NOMO-1 (cell line): ENCODE measurements at regions not wholly inside any gene's neighbourhood (a gene's known extent, or its start where the extent isn't known, plus 50 kb on each side); places are given as distances from the start of the nearest gene placed in this dataset.

Experiments used
- DNase-seq, 2 experiments: peaks; one replicate each; lab custom pipeline; 2025; ENCODE audit not compliant: unreplicated experiment in 2 of 2; lab: John Stamatoyannopoulos, UW

DNA sequence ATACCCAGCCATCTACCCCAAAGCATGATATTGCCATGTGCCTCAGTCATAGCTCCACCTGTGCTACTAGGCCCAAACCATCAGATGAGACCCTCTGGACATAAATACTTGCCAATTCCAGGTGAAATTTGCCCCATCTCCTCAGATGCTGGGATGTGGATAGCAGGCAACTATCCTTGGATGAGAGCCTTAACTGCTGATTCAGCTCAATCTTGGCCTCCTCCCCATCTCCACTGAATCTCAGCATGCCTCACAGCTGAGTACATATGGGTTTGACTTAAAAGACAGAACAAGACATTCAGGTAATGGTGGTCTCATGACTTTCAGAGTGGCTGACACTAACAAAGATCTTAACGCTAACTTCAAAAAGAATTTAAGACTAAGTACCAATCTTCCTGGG, 50.8 kb upstream of the KLHL13 start:
- DNase-seq, result no peak

DNA sequence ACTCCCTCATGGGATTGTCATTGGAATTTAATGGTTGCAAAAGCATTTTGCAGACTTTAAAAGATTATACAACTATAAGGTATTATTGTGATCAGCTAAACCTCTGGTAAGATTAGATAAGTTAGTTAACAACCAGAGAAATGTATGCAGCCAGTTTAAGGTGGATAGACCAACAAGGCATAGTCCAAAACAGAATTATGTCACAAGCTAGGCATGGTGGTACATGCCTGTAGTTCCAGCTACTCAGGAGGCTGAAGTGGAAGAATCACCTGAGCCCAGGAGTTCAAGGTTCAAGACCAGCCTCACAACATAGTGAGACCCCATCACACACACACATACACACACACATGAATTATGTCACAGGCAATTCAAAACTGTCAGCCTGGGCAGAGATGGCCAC, 54.7 kb upstream of the KLHL13 start:
- DNase-seq, result no peak

DNA sequence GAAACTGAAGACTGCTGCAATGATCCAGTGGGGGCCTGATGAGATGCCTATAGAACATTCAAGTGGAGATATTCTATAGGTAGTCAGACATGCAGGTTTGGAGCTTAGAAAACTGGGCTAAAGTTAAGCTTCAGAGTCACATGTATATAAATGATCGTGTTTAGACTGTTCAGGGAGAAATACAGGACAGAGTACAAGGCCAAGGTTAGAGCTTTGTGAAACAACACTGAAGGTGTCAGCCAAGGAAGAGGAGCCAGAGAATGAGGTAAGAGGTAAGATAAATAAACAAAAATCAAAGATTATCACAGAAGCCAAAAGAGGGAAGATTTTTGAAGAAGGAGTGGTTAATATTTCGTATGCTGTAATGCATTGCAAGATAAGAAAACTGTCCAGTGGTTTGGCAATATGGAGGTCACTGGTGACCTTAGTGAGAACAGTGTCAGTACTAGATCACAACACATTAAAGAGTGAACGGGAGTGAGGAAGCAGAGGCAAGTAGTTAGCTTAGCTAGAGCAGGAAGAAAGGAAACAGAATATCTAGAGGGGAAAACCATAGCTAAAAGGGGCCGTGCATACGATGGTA, 58.0 kb upstream of the KLHL13 start:
- DNase-seq, result no peak

DNA sequence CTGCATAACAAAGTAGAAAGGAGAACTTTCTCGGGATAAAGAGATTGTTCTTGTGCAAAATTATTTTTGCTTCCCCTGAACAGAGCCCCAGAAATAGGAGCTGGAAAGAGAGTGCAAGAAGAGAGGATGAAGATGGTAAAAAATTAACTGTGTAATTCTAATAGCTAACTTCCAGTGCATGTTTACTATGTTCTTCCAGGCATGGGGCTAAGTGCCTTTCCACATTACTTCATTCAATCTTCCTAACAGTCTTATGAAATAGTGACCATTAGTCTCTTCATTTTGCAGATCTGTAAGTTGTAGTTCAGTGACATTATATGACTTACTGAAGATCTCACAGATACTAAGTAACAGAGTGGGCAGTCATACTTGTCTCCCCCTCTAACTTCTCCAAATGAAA, 61.1 kb upstream of the KLHL13 start:
- no peak for DNase-seq

DNA sequence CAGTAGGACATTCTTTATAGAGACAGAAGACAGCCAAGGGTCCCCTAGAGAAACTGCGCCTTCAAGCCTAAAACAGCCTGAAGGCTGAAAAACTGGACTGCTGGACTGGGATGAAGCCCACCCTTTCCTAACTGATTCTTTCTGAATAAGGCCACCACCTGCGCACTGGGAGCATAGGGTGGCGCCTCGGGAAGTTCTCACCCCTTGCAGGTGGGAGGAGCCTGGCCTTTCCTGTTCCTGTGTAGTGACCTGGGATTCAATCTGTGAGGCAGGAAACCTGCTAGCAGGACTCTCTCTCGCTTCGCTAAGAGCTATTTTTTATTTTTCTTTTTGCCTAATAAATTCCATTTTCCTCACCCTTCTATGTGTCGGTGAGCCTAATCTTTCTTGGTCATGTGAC, 61.8 kb upstream of the KLHL13 start:
- DNase-seq, result no peak

DNA sequence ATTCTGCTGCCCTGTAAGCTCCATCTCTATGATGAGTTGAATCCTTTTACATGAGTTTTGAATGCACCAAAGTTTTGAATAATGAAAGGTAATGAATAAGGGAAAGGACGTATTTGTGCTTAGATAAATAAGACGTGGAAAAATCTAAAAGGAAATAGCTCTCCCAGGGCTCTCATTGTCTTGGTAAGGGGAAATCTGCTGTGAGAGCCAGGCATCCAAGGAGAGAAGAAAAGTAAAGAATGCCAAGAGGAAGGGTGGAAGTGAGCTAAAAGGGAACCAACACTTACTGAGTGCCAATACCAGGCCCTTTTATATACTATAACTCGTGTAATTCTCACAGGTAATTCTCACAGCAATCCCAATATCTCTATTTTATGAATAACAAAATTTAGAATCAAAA, 62.6 kb upstream of the KLHL13 start:
- DNase-seq, result no peak

DNA sequence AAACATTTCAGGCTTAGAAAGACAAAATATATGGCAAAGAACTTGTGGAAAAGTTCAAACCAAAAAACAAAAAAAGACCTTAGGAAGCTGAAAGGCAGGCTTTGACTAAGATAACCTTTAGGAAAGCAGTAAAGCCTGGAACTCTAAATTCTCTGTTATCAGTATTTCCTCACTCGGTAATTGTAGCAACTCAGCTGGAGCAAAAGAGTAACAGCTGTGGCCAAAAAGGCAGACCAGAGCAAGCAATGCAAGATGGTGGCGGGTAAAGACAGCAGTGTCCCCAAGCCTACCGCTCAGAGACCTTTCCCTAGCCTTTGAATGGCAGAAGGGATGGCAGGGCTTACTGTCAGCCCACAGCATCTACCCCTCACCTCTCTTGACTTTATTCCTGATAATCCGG, 63.1 kb upstream of the KLHL13 start:
- DNase-seq, result no peak

DNA sequence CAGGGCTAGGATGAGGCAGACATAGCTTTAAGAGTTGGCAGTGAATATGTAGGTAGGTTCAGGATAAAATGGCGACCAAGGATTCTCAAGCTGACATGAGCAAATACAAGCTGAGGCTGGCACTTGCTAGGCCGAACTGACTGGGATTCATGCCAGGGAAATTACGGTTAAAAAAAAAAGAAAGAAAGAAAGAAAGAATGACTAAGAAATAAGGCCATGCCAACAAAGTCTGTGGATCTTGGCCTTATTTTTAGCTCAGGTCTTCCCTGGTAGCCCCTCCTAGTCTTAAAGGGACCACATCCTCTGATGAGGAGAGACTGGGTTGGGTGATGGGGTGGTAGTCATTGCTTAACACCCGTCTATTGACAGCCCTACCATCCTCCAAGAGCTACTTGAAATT, 64.4 kb upstream of the KLHL13 start:
- no peak for DNase-seq

DNA sequence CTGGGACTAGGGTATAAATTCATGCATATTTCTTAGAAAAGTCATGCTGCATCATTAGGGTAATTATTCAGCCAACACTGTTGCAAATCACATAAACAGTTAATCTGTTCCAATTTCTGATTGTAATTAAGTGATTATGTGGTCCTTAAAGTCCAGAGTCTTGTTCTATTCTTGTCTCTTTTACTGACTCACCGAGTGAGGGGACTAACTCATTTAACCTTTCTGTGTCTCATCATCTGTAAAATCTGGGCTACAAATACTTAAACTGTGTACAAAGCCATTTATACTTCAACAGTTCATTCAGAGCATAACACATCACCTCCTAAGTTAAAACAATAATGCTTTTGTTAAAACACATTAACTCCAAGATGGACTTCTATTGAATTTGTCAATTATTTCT, 65.4 kb upstream of the KLHL13 start:
- DNase-seq, result no peak

DNA sequence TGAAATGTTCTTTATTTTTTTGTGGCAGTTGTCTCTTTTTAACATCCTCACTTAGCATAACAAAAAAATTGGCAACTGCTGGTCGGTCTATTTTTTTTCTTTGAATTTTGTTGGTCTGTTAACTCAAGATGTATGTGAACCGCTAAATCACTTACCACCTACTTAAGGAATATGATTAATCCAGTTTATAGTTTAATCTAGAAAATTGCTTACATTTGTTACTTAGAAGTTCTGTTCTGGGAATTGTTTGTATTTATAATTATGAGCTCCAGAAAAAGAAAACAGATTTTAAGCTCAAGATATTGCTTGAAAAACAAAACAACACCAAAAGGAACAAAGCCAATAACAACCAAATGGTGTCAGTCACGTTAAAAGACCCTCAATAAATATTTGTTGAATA, 66.1 kb upstream of the KLHL13 start:
- DNase-seq, result no peak

DNA sequence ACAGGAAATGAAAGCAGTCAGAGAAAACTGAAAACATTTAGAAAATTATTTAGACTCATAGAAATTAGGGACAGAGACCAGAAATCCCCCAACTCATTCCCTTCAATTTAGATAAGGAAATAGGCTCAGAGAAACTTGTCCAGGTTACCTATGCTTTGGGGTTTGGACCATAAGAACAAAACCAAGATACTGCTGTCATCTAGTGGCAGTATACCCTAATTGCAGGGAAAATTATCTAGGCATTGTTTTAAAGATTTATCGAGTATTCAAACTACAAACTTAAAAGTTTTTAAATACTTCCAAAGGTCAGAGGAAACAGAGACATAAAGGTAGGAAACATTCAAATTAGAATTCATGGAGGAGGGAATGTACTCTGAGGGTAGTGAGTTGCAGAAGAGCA, 67.0 kb upstream of the KLHL13 start:
- DNase-seq, result no peak

DNA sequence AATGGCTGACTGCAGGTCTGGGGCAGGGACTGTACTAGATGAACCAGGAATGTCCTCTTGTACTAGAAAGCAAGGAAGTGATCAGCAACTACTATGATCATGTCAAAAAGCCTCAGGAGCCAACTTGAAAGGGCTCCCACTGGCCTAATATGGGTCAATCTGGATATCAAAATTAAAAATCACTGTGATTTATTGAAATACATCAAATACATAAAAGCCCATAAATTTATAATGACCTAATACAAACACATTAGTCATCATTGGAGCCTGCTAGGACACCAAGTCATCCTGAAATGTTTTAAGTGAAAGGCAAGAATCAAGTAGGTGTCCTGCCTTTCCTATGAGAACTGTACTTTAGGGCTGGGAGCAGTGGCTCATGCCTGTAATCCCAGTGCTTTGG, 70.5 kb upstream of the KLHL13 start:
- no peak for DNase-seq

DNA sequence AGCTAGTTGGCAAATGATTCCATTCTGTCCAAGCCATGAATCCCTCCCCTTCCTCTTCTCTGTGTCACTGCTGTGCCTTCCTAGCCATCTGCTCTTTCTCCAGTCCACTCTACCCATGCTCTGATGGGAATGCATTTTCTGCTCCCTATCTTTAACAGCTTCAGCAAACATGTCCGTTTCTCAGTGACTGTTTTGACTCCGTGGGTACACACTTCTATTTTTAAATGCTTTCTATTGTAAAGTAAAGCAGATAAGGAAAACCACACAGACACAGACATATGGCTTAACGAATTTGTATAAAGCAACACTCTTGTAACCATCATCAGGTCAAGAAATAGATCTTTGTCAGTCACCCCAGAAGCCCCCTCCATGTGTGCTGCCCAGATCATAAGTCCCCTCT, 72.4 kb upstream of the KLHL13 start:
- no peak for DNase-seq

DNA sequence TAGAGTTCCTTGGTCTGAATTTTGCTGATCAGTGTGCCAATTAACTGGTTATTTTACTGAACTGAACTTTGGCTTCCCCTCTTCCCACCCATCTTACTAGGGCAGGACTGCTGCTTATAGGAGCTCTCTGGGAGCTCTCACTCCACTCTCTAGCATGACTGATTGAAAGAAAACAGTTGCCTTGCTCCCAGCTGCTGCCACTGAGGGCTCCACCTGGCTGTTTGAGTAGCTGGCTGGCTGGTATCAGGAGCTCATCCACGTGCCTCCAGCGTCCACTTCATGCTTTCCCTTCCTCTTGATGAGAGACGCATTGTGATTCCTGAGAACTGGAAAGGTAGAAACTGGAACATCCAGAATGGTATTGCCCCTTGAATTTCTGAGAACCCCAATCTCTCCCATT, 73.0 kb upstream of the KLHL13 start:
- DNase-seq, result no peak

DNA sequence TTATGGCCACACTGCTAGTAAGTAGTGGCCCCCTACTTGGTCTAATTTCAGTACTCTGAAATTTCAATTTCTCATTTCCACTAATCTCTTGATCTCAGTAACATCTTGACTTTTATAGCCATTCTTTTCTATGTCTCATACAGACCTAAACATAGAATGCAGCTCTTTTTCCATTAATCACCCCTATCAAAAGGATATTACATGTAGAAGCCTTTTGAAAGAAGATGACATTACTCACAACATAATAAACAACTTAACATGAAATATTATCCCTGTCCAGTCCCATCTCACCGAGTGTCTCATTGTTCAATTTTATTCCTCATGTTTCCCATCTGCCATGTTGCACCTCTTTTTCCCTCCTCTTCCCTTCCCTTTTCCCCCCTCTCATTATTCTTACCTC, 81.1 kb upstream of the KLHL13 start:
- no peak for DNase-seq

DNA sequence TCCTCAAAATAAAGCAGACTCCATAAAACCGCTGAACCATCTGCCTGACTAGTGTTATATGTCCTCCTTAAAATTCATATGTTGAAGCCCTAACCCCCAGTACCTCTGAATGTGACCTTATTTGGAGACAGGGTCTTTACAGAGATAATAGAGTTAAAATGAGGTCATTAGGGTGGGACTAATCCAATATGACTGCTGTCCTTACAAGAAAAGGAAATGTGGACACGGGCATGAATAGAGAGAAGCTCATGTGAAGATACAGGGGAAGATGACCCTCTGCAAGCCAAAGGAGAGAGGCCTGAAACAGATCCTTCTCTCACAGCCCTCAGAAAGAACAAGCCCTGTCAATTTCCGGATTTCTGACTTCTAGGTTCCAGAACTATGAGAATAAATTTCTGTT, 82.0 kb upstream of the KLHL13 start:
- DNase-seq, result no peak

DNA sequence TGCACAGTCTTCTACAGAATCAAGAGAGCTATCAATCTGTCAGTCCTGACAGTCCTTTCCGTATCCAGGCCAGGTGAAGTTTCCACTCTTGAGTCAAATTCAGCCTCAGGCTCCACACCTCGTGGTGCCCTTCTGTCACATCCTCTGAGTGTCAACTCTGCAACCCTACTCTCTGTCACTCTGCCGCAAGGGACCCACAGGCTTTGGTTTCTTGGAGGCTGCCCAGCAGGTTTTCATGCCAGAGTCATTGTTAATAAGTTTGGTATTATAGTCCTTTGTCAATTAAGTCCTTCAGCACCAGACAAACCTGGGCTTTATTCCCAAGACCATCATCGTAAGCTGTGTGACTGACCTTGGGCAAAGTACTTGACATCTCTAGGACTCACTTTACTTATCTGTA, 83.4 kb upstream of the KLHL13 start:
- no peak for DNase-seq

DNA sequence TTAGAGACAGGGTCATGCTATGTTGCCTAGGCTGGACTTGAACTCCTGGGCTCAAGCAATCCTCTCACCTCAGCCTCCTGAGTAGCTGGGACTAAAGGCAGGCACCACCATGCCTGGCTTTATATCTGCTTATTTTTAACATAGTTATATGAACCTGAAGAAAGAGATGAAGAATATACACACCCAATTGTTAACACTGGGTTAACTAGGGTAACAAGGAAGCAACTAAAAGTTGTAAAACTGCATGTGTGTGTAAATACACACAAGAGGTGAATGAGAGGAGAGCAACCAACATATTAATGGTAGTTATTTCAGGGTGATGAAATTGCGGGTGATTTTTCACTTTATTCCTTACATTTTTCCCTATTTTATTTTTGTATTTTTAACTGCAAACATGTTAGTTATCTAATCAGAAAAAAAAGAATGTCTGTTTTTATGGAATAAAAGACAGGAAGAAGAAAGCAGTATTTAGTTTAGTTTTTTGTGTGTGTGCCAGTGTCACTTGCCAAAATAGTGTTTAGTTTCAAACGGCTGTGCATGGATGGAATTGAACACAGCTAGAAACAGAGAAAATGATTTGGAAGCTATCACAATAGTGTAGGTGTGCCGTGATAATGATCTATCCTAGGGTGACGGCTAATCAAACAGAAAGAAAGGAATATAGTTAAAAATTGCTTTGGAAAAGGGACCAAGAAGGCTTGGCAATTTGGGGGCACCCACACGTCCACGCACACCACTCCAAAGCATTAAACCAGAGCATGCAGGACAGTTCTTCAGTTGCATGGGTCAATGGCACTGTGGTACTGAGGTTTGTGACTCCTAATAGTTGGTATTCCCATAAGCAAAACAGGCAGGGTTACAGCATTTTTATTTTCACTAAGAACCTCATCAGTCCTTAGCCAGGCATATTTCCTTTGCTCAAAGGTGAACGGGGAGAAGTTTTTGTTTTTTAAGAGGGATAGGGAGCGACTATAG, 89.1 kb upstream of the KLHL13 start:
- no peak for DNase-seq

DNA sequence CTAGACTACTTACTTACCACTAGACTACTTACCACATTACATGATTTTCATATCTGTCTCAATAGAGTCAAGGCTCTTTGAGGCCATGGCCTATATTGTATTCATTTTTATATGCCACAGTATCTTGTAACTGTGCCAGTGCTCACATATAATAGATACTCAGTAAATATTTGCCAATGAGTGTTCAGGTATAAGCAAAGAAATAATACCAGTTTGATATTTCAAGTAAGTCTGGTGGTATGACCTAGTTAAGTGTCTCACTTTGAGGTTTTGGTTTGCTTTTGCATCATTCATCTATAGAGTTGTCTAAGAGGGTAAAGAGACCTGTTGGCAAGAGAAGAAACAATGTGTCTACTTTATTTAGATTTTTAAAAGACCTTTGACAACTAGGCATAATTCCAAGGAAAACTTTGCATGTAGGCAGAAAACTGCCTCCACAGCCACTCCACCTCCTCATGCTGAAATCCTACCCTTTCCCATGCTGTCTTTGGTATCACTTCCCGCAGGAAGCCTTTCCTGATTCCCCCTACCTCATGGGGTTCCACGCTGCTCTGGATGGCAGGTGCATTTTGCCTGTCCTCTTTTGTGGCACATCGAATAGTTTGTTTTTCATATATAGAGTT, 91.3 kb upstream of the KLHL13 start:
- no peak for DNase-seq

DNA sequence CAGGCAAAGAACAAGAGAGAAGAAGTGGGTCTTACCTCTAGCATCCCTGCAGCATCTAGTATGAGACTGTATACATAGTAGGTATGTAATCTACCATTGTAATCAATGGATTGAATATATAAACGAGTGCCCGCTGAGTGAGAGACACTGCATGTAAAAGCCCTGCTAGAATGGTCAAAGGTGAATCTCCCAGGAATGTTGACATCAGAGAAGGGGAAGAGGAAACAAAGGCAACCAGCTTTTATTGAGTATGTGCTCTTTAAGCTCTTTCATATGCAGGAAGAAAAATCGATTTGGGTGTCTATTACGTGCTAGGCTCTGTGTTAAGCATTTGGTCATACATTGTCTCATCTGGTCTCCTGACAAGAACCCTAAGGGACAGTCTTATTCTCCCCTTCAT, 91.9 kb upstream of the KLHL13 start:
- no peak for DNase-seq

DNA sequence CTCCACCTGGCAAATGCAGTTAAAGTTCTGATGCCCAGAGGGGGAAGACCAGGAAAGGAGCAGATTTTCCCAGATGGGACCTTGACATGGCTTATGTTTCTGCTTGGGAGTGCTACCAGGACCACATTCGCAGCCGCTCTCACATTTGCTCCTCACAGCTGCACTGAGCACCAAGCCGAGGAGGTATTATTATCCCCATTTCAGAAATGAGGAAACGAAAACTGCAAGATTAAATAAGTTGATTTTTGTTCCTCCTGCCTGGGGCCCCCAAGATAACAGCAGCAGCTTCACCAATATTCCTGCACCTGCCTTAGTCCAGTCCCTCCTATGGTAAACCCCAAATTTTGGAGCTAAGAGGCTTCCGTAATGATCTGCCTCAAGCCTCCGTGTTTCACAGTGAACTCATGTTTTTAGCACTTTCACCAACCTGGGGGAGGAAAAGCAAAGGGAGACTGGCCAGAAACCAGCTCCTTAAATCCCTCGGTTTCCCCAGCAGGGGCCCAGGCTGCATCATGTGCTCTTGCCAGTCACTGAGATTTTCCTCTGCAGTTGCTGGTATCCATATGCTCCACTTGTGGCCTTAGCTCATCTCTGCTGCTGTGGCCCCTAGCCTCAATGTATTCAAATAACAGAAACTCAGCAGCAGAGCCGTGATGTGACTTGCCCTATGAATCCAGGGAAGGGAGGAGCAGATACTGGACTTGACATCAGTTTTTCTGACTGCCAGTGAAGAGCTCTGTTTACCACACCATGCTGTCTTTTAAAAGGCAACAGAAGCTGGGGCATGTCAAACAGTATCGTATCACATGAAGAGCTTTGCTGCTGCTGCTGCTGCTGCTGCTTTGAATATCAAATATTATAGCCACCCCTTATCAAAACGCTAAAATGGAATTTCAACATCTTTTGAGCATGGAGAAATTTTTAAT, 95.5 kb upstream of the KLHL13 start:
- DNase-seq, result peak; percentile 40 to 67
